A673 (cell line): ENCODE measurements at regions not wholly inside any gene's neighbourhood (a gene's known extent, or its start where the extent isn't known, plus 50 kb on each side); places are given as distances from the start of the nearest gene placed in this dataset.

Source experiments
- BruUV-seq: library from RNA; stranded (reverse); fragments of 400-500 nt; replicated peaks from 2 replicates; lab custom pipeline; 2021; lab: Mats Ljungman, UMichigan
- CTCF ChIA-PET: fragments of 300-600 bp; sonication (Branson Sonifier 250); formaldehyde crosslinking; loops from one replicate; lab custom pipeline; 2022; ENCODE audit warnings: antibody characterized with exemption; lab: Charles Lee
- POLR2A ChIA-PET: fragments of 300-600 bp; sonication (Branson Sonifier 250); formaldehyde crosslinking; loops from one replicate; lab custom pipeline; 2022; ENCODE audit warnings: antibody characterized with exemption; ENCODE audit not compliant: low non-redundant PET; lab: Charles Lee
- DNase-seq: peaks from one replicate; pipeline ENCODE4 v3.0.0-alpha.2; 2015; ENCODE audit warnings: low spot score
- H3K27ac ChIP-seq: fragments of 200-600 bp; sonication (generic); 2 replicates; pipeline ENCODE4 v1.5.1; 2016; ENCODE audit warnings: mixed run types, low read depth, mild to moderate bottlenecking, mixed read lengths, antibody characterized with exemption, low read length; ENCODE audit not compliant: poor library complexity, severe bottlenecking
- H3K27me3 ChIP-seq: fragments of 200-600 bp; sonication (generic); replicated peaks from 2 replicates; pipeline ENCODE4 v1.6.1; 2017; ENCODE audit warnings: mixed run types, low read depth, mild to moderate bottlenecking, mixed read lengths, antibody characterized with exemption, low read length; ENCODE audit not compliant: insufficient read depth, poor library complexity
- H3K36me3 ChIP-seq: fragments of 200-600 bp; sonication (generic); 2 replicates; pipeline ENCODE4 v1.6.1; 2016; ENCODE audit warnings: mixed run types, mild to moderate bottlenecking, mixed read lengths, antibody characterized with exemption, low read length; ENCODE audit not compliant: insufficient read depth, poor library complexity, severe bottlenecking
- H3K4me1 ChIP-seq: fragments of 200-600 bp; sonication (generic); 2 replicates; pipeline ENCODE4 v1.6.1; 2017; ENCODE audit warnings: mixed run types, mild to moderate bottlenecking, mixed read lengths, antibody characterized with exemption, low read length; ENCODE audit not compliant: insufficient read depth, poor library complexity, severe bottlenecking
- H3K4me3 ChIP-seq: fragments of 200-600 bp; sonication (generic); 2 replicates; pipeline ENCODE4 v1.5.1; 2016; ENCODE audit warnings: low read depth, mixed run types, mild to moderate bottlenecking, mixed read lengths, low read length; ENCODE audit not compliant: poor library complexity, severe bottlenecking
- H3K9me3 ChIP-seq: fragments of 200-600 bp; sonication (generic); 2 replicates; pipeline ENCODE4 v1.6.1; 2016; ENCODE audit warnings: mixed run types, low read depth, mild to moderate bottlenecking, mixed read lengths, antibody characterized with exemption, low read length; ENCODE audit not compliant: poor library complexity, severe bottlenecking
- CTCF ChIP-seq: fragments of 300-800, 200-600 bp; sonication (generic); conservative IDR thresholded peaks from 2 replicates; pipeline ENCODE4 v1.5.1; 2017; ENCODE audit warnings: low read depth, mild to moderate bottlenecking, antibody characterized with exemption, low read length, moderate library complexity, mixed read lengths
- EZH2 ChIP-seq: fragments of 200-600 bp; sonication (generic); IDR thresholded peaks from 2 replicates; pipeline ENCODE4 v1.6.1; 2017; ENCODE audit warnings: borderline replicate concordance, low read depth, mild to moderate bottlenecking, mixed read lengths, antibody characterized with exemption, low read length; ENCODE audit not compliant: poor library complexity, severe bottlenecking
- intact Hi-C: fragments of 100-400 bp; cut with micrococcal nuclease; formaldehyde crosslinking; loops from one replicate; pipeline ENCODE4 v1.10.0; 2022; ENCODE audit not compliant: unreplicated experiment

- no peaks in the 10 kb centered on the region for H3K4me1 ChIP-seq
- no peak overlapping the region for H3K4me3 ChIP-seq
- no peaks in the 10 kb centered on the region for H3K36me3 ChIP-seq
- no peak overlapping the region for H3K27ac ChIP-seq
- DNase-seq: no peak
- no TSS peak for BruUV-seq
- no peaks in the 10 kb centered on the region for H3K9me3 ChIP-seq
- TF ChIP-seq EZH2 (no peak), CTCF (no peak)
- intact Hi-C loops: no loop called here
- no peaks in the 10 kb centered on the region for H3K27me3 ChIP-seq
- ChIA-PET CTCF (no interaction called here), POLR2A (no interaction called here)
These were observed 74.5 kb upstream of the IL2 start for GRCh38 chr4:122531038-122531437.

GRCh38 chr4:122528879-122529278 lies 72.4 kb upstream of the IL2 start:
- POLR2A ChIA-PET: no interaction called here
- no peak for DNase-seq
- TF ChIP-seq CTCF: no peak
- CTCF ChIA-PET: no interaction called here
- Histone ChIP-seq H3K9me3 (no peaks in the 10 kb centered on the region), H3K27ac (no peak overlapping the region), H3K36me3 (no peaks in the 10 kb centered on the region), H3K4me3 (no peak overlapping the region), H3K27me3 (no peaks in the 10 kb centered on the region), H3K4me1 (no peaks in the 10 kb centered on the region)
- intact Hi-C loops: no loop called here
- BruUV-seq: no TSS peak

- CTCF ChIA-PET: no interaction called here
- TF ChIP-seq EZH2 (no peak), CTCF (no peak)
- POLR2A ChIA-PET: no interaction called here
- no peaks in the 10 kb centered on the region for H3K9me3 ChIP-seq
- intact Hi-C loops: no loop called here
- no peak overlapping the region for H3K27ac ChIP-seq
- no TSS peak for BruUV-seq
- DNase-seq: no peak
- no peaks in the 10 kb centered on the region for H3K27me3 ChIP-seq
- no peak overlapping the region for H3K4me3 ChIP-seq
- H3K4me1 ChIP-seq: no peaks in the 10 kb centered on the region
- no peaks in the 10 kb centered on the region for H3K36me3 ChIP-seq
These were observed 69.3 kb upstream of the IL2 start for GRCh38 chr4:122525865-122526264.
